Natural killer cell (primary cell): ENCODE measurements at regions not wholly inside any gene's neighbourhood (a gene's known extent, or its start where the extent isn't known, plus 50 kb on each side); places are given as distances from the start of the nearest gene placed in this dataset.

ENCODE experiments used
- ATAC-seq, 3 donors: fragments of 150-1000 bp in 2 of 3; fragments of 200-7000 bp in 1 of 3; cut with Tn5 transposase; 1 replicate in 1 of 3; 2 replicates in 2 of 3; pipeline ENCODE4 v1.10.0; 2021; ENCODE audit warnings: mild to moderate bottlenecking in 2 of 3, moderate library complexity in 2 of 3
- DNase-seq, 2 donors: peaks; one replicate each; pipeline versions ENCODE4 v3.0.0 to v3.0.0-alpha.2; 2013 to 2021; ENCODE audit warnings: mixed read lengths in 1 of 2
- H3K27ac ChIP-seq: one replicate; pipeline ENCODE4 v1.5.1; 2013; ENCODE audit warnings: mild to moderate bottlenecking, low read length
- H3K27me3 ChIP-seq: one replicate; pipeline ENCODE4 v1.6.1; 2013; ENCODE audit warnings: low read length; ENCODE audit not compliant: control insufficient read depth, insufficient read depth
- H3K36me3 ChIP-seq: one replicate; pipeline ENCODE4 v1.6.1; 2013; ENCODE audit warnings: low read length; ENCODE audit not compliant: control insufficient read depth, insufficient read depth
- H3K4me1 ChIP-seq: one replicate; pipeline ENCODE4 v1.6.1; 2013; ENCODE audit warnings: low read length; ENCODE audit not compliant: control insufficient read depth, insufficient read depth
- H3K4me3 ChIP-seq: one replicate; pipeline ENCODE4 v1.5.1; 2013; ENCODE audit warnings: low read length
- H3K9me3 ChIP-seq: one replicate; pipeline ENCODE4 v1.6.1; 2013; ENCODE audit warnings: low read length; ENCODE audit not compliant: control insufficient read depth, insufficient read depth
- H3K27ac Mint-ChIP-seq, 2 donors: one replicate each; pipeline ENCODE4 v1.8.0; 2022; ENCODE audit warnings: mild to moderate bottlenecking in 2 of 2, mixed read lengths in 2 of 2, moderate library complexity in 1 of 2
- H3K27me3 Mint-ChIP-seq, 2 donors: one replicate each; pipeline ENCODE4 v1.8.0; 2022; ENCODE audit warnings: low read depth in 2 of 2, mixed read lengths in 2 of 2
- H3K36me3 Mint-ChIP-seq: one replicate; pipeline ENCODE4 v1.8.0; 2022; ENCODE audit warnings: mixed read lengths
- H3K4me1 Mint-ChIP-seq, 2 donors: one replicate each; pipeline ENCODE4 v1.8.0; 2022; ENCODE audit warnings: mixed read lengths in 2 of 2
- H3K4me3 Mint-ChIP-seq: one replicate; pipeline ENCODE4 v1.8.0; 2022; ENCODE audit warnings: mild to moderate bottlenecking, moderate library complexity, mixed read lengths
- H3K9me3 Mint-ChIP-seq, 2 donors: one replicate each; pipeline ENCODE4 v1.8.0; 2022; ENCODE audit warnings: mixed read lengths in 2 of 2
- CTCF ChIP-seq: fragments of 200-600 bp; IDR thresholded peaks from one replicate; pipeline ENCODE4 v1.8.0; 2022; ENCODE audit warnings: antibody characterized with exemption
- WGBS: methylation state at CpG from one replicate; pipeline ENCODE4 v1.1.7; 2013; ENCODE audit warnings: missing lambda C conversion rate; ENCODE audit not compliant: insufficient coverage; 5-methylcytosine and 5-hydroxymethylcytosine counted together
- intact Hi-C: fragments of 100-400 bp; cut with micrococcal nuclease; formaldehyde crosslinking; loops from one replicate; pipeline ENCODE4 v1.14.2; 2022

- Mint-ChIP-seq H3K4me3 (no peak overlapping the region), H3K36me3 (no peaks in the 10 kb centered on the region), H3K4me1 (peaks cover 4 to 18% of the 10 kb centered on the region in 2 donors), H3K27me3 (peaks cover 0 to 25% of the 10 kb centered on the region in 2 donors), H3K27ac (no peak overlapping the region), H3K9me3 (no peaks in the 10 kb centered on the region)
- 87% methylated on average over 5 of the region's 5 CpGs for WGBS
- Histone ChIP-seq H3K27me3 (no peaks in the 10 kb centered on the region), H3K27ac (no peak overlapping the region), H3K4me1 (no peaks in the 10 kb centered on the region), H3K36me3 (no peaks in the 10 kb centered on the region), H3K4me3 (no peak overlapping the region), H3K9me3 (no peaks in the 10 kb centered on the region)
- ATAC-seq (no peak), DNase-seq (no peak)
- no peak for TF ChIP-seq CTCF
- intact Hi-C loops, result no loop called here
Observed at GRCh38 chr5:124457101-124457500, 289.3 kb downstream of the ZNF608 start.

- ATAC-seq, result no peak
Observed at GRCh38 chr5:124456249-124456648, 290.2 kb downstream of the ZNF608 start.

GRCh38 chr5:124454081-124454480 lies 292.4 kb downstream of the ZNF608 start:
- intact Hi-C loops, result no loop called here

More at GRCh38 chr5:124456249-124456648, 290.2 kb downstream of the ZNF608 start:
- no peak overlapping the region for H3K27ac ChIP-seq
- no peak for TF ChIP-seq CTCF
- no peaks in the 10 kb centered on the region for H3K9me3 ChIP-seq
- intact Hi-C loops, result no loop called here
- H3K4me3 Mint-ChIP-seq, result no peak overlapping the region
- no peaks in the 10 kb centered on the region for H3K27me3 ChIP-seq
- WGBS, result 93% methylated on average over 3 of the region's 3 CpGs
- H3K4me1 Mint-ChIP-seq, result peaks cover 4 to 12% of the 10 kb centered on the region in 2 donors
- no peaks in the 10 kb centered on the region for H3K9me3 Mint-ChIP-seq
- DNase-seq, result no peak
- H3K27me3 Mint-ChIP-seq, result peaks cover 0 to 25% of the 10 kb centered on the region in 2 donors
- no peaks in the 10 kb centered on the region for H3K36me3 ChIP-seq
- no peak overlapping the region for H3K27ac Mint-ChIP-seq
- no peaks in the 10 kb centered on the region for H3K36me3 Mint-ChIP-seq
- H3K4me1 ChIP-seq, result no peaks in the 10 kb centered on the region
- H3K4me3 ChIP-seq, result no peak overlapping the region

More at GRCh38 chr5:124454081-124454480, 292.4 kb downstream of the ZNF608 start:
- no peaks in the 10 kb centered on the region for H3K36me3 ChIP-seq
- Mint-ChIP-seq H3K4me1 (peaks cover 4 to 12% of the 10 kb centered on the region in 2 donors), H3K4me3 (no peak overlapping the region), H3K27me3 (peaks cover 3 to 14% of the 10 kb centered on the region in 2 donors), H3K27ac (no peak overlapping the region), H3K36me3 (no peaks in the 10 kb centered on the region), H3K9me3 (no peaks in the 10 kb centered on the region)
- no peaks in the 10 kb centered on the region for H3K27me3 ChIP-seq
- no peaks in the 10 kb centered on the region for H3K4me1 ChIP-seq
- H3K27ac ChIP-seq, result no peak overlapping the region
- WGBS, result 70% methylated on average over 2 of the region's 3 CpGs
- ATAC-seq (no peak), DNase-seq (no peak)
- H3K9me3 ChIP-seq, result no peaks in the 10 kb centered on the region
- no peak overlapping the region for H3K4me3 ChIP-seq
- TF ChIP-seq CTCF, result no peak
